CD14-positive monocyte (primary cell): ENCODE measurements at regions not wholly inside any gene's neighbourhood (a gene's known extent, or its start where the extent isn't known, plus 50 kb on each side); places are given as distances from the start of the nearest gene placed in this dataset.

ENCODE experiments used
- DNase-seq, 3 donors: peaks; one replicate each; pipeline ENCODE4 v3.0.0-alpha.2; 2011 to 2022
- H2AFZ ChIP-seq: 2 replicates; pipeline ENCODE4 v1.6.0; 2012; ENCODE audit warnings: mild to moderate bottlenecking, low read depth, low read length, inconsistent platforms; ENCODE audit not compliant: insufficient read depth, poor library complexity, severe bottlenecking
- H3K27ac ChIP-seq, 2 donors: 1 replicate in 1 of 2; 2 replicates in 1 of 2; pipeline ENCODE4 v1.5.1; 2012 to 2013; ENCODE audit warnings: low read length in 2 of 2, control low read depth in 1 of 2, inconsistent platforms in 1 of 2, low read depth in 1 of 2, mild to moderate bottlenecking in 1 of 2
- H3K27me3 ChIP-seq, 2 donors: one replicate each; pipeline versions ENCODE4 v1.6.0 to v1.6.1; 2011 to 2013; ENCODE audit warnings: low read length in 2 of 2; ENCODE audit not compliant: control insufficient read depth in 2 of 2, insufficient read depth in 2 of 2
- H3K36me3 ChIP-seq, 2 donors: replicated peaks in 1 of 2; 1 replicate in 1 of 2; 2 replicates in 1 of 2; pipeline versions ENCODE4 v1.5.1 to v1.6.1; 2012 to 2013; ENCODE audit warnings: low read length in 2 of 2, control low read depth in 1 of 2, inconsistent platforms in 1 of 2, mild to moderate bottlenecking in 1 of 2; ENCODE audit not compliant: insufficient read depth in 2 of 2, control insufficient read depth in 1 of 2
- H3K4me1 ChIP-seq, 2 donors: 1 replicate in 1 of 2; 2 replicates in 1 of 2; pipeline versions ENCODE4 v1.5.1 to v1.6.1; 2012 to 2013; ENCODE audit warnings: low read length in 2 of 2, control low read depth in 1 of 2, inconsistent platforms in 1 of 2, mild to moderate bottlenecking in 1 of 2, moderate library complexity in 1 of 2; ENCODE audit not compliant: insufficient read depth in 2 of 2, control insufficient read depth in 1 of 2
- H3K4me2 ChIP-seq: replicated peaks from 2 replicates; pipeline ENCODE3; 2012; ENCODE audit warnings: low read length, moderate library complexity, mild to moderate bottlenecking; ENCODE audit not compliant: poor library complexity, severe bottlenecking; ENCODE audit errors: extremely low read depth
- H3K4me3 ChIP-seq, 3 experiments: fragments of 200-600 bp in 1 of 3; sonication (generic) in 1 of 3; replicated peaks in 1 of 3; 1 replicate in 2 of 3; 2 replicates in 1 of 3; pipeline ENCODE4 v1.5.1; 2011 to 2013; ENCODE audit warnings: low read length in 3 of 3, mild to moderate bottlenecking in 3 of 3, control low read depth in 2 of 3, low read depth in 2 of 3, inconsistent platforms in 1 of 3, moderate library complexity in 1 of 3
- H3K79me2 ChIP-seq: 2 replicates; pipeline ENCODE4 v1.6.0; 2012; ENCODE audit warnings: mild to moderate bottlenecking, control low read depth, inconsistent platforms, low read length, moderate library complexity; ENCODE audit not compliant: insufficient read depth
- H3K9ac ChIP-seq: 2 replicates; pipeline ENCODE4 v1.6.0; 2017; ENCODE audit warnings: low read length, mild to moderate bottlenecking; ENCODE audit not compliant: insufficient read depth, poor library complexity, severe bottlenecking
- H3K9me3 ChIP-seq, 2 donors: replicated peaks in 1 of 2; 1 replicate in 1 of 2; 2 replicates in 1 of 2; pipeline versions ENCODE4 v1.5.1 to v1.6.1; 2012 to 2013; ENCODE audit warnings: low read length in 2 of 2, control low read depth in 1 of 2; ENCODE audit not compliant: control insufficient read depth in 1 of 2, insufficient read depth in 1 of 2
- H4K20me1 ChIP-seq: 2 replicates; pipeline ENCODE4 v1.6.0; 2012; ENCODE audit warnings: mild to moderate bottlenecking, low read length, control low read depth, moderate library complexity; ENCODE audit not compliant: insufficient read depth
- H3K27ac Mint-ChIP-seq, 7 donors: one replicate each; pipeline ENCODE4 v1.8.0; 2020; ENCODE audit warnings: mild to moderate bottlenecking in 7 of 7, mixed read lengths in 7 of 7, moderate library complexity in 6 of 7, inconsistent platforms in 2 of 7
- H3K27me3 Mint-ChIP-seq, 3 donors: one replicate each; pipeline ENCODE4 v1.8.0; 2021 to 2022; ENCODE audit warnings: low read depth in 3 of 3, mild to moderate bottlenecking in 3 of 3, mixed read lengths in 3 of 3, moderate library complexity in 3 of 3, inconsistent platforms in 1 of 3
- H3K36me3 Mint-ChIP-seq, 2 donors: one replicate each; pipeline ENCODE4 v1.8.0; 2020; ENCODE audit warnings: mixed read lengths in 2 of 2, inconsistent platforms in 1 of 2, mild to moderate bottlenecking in 1 of 2
- H3K4me1 Mint-ChIP-seq: one replicate; pipeline ENCODE4 v1.8.0; 2020; ENCODE audit warnings: mild to moderate bottlenecking, mixed read lengths
- H3K4me3 Mint-ChIP-seq, 2 donors: one replicate each; pipeline ENCODE4 v1.8.0; 2020; ENCODE audit warnings: mild to moderate bottlenecking in 2 of 2, mixed read lengths in 2 of 2, moderate library complexity in 1 of 2
- H3K9me3 Mint-ChIP-seq, 7 donors: one replicate each; pipeline ENCODE4 v1.8.0; 2020 to 2022; ENCODE audit warnings: mixed read lengths in 7 of 7, mild to moderate bottlenecking in 6 of 7, moderate library complexity in 6 of 7, inconsistent platforms in 2 of 7
- WGBS: methylation state at CpG from one replicate; pipeline ENCODE4 v1.1.5; 2013; ENCODE audit warnings: missing lambda C conversion rate; ENCODE audit not compliant: insufficient coverage; 5-methylcytosine and 5-hydroxymethylcytosine counted together
- intact Hi-C, 2 donors: fragments of 100-400 bp; cut with micrococcal nuclease; formaldehyde crosslinking; loops; one replicate each; pipeline versions ENCODE4 v1.15.0 to v1.15.1; 2023
- TF ChIP-seq, protein P1 (sequence below): fragments of 200-600 bp; IDR thresholded peaks from one replicate; pipeline ENCODE4 v1.8.0; 2022; ENCODE audit warnings: antibody characterized with exemption, mild to moderate bottlenecking

DNA sequence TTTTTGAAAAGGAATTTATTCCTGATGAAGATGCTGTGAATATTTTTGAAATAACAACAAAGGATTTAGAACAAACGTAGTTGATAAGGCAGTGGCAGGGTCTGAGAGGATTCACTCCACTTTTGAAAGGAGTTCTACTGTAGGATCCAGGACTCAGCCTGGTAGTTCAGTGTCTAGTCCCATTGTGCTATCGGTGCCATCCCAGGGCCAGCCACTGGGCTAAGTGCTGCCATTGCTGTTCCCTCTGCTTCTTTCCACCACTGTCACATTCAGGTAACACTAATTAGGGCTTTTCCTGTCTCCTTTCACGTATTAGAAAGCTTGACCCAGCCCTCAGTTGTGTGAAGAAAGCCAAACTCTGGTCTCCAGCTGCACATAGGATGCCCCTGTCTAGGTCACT lies 177.3 kb downstream of the TEX36 start:
- H3K27ac ChIP-seq: no peak overlapping the region
- 85% methylated on average over 3 of the region's 3 CpGs for WGBS
- no peak overlapping the region for H2AFZ ChIP-seq
- no peak overlapping the region for H3K4me3 ChIP-seq
- H3K9me3 ChIP-seq: peaks cover 0 to 4% of the 10 kb centered on the region in 2 donors
- peaks cover 0 to 2% (median 1%) of the 10 kb centered on the region in 3 donors for H3K27me3 Mint-ChIP-seq
- no peak overlapping the region for H3K4me2 ChIP-seq
- H4K20me1 ChIP-seq: no peaks in the 10 kb centered on the region
- H3K9me3 Mint-ChIP-seq: peaks cover 2 to 8% (median 4%) of the 10 kb centered on the region in 7 donors
- no peaks in the 10 kb centered on the region for H3K27me3 ChIP-seq
- no peaks in the 10 kb centered on the region for H3K4me1 Mint-ChIP-seq
- H3K36me3 Mint-ChIP-seq: no peaks in the 10 kb centered on the region
- intact Hi-C loops: no loop called here
- H3K79me2 ChIP-seq: no peaks in the 10 kb centered on the region
- no peaks in the 10 kb centered on the region for H3K36me3 ChIP-seq
- TF ChIP-seq, protein P1, sequence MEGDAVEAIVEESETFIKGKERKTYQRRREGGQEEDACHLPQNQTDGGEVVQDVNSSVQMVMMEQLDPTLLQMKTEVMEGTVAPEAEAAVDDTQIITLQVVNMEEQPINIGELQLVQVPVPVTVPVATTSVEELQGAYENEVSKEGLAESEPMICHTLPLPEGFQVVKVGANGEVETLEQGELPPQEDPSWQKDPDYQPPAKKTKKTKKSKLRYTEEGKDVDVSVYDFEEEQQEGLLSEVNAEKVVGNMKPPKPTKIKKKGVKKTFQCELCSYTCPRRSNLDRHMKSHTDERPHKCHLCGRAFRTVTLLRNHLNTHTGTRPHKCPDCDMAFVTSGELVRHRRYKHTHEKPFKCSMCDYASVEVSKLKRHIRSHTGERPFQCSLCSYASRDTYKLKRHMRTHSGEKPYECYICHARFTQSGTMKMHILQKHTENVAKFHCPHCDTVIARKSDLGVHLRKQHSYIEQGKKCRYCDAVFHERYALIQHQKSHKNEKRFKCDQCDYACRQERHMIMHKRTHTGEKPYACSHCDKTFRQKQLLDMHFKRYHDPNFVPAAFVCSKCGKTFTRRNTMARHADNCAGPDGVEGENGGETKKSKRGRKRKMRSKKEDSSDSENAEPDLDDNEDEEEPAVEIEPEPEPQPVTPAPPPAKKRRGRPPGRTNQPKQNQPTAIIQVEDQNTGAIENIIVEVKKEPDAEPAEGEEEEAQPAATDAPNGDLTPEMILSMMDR: no peak
- no peaks in the 10 kb centered on the region for H3K4me1 ChIP-seq
- no peak overlapping the region for H3K27ac Mint-ChIP-seq
- H3K4me3 Mint-ChIP-seq: no peak overlapping the region
- DNase-seq: no peak
- no peak overlapping the region for H3K9ac ChIP-seq

DNA sequence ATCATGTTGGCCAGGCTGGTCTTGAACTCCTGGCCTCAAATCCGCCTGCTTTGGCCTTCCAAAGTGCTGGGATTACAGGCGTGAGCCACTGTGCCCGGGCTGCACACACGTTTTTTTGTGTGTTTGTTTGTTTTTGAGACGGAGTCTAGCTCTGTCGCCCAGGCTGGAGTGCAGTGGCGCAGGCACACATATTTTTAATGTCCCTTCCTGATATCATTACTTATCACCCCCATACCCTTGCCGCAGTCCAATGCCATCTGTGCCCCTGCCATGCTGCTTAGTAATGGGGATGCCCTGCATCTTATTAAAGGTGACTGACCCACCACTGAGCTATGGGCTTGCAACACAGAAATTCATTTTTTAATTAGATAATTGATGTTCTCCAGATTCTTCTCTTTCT lies 180.7 kb downstream of the TEX36 start:
- DNase-seq: no peak
- Mint-ChIP-seq H3K27ac (no peak overlapping the region), H3K9me3 (peaks cover 2 to 8% (median 3%) of the 10 kb centered on the region in 7 donors), H3K4me1 (no peaks in the 10 kb centered on the region), H3K36me3 (no peaks in the 10 kb centered on the region), H3K4me3 (no peak overlapping the region), H3K27me3 (peaks cover 0 to 3% (median 1%) of the 10 kb centered on the region in 3 donors)
- no peak overlapping the region for H3K9ac ChIP-seq
- H3K9me3 ChIP-seq: peaks cover 0 to 4% of the 10 kb centered on the region in 2 donors
- H3K4me3 ChIP-seq: no peak overlapping the region
- no peak overlapping the region for H2AFZ ChIP-seq
- intact Hi-C loops: loop anchor here in 1 of 2 donors (1.0 kb wide), 1 partner anchor 8 kb away; no protein-coding TSS in a partner anchor
- TF ChIP-seq, protein P1: no peak
- no peaks in the 10 kb centered on the region for H4K20me1 ChIP-seq
- WGBS: 90% methylated on average over 8 of the region's 8 CpGs
- H3K27me3 ChIP-seq: no peaks in the 10 kb centered on the region
- no peaks in the 10 kb centered on the region for H3K36me3 ChIP-seq
- no peaks in the 10 kb centered on the region for H3K4me1 ChIP-seq
- no peak overlapping the region for H3K4me2 ChIP-seq
- H3K27ac ChIP-seq: no peak overlapping the region
- no peaks in the 10 kb centered on the region for H3K79me2 ChIP-seq
